Naive B cell (primary cell): ENCODE measurements at regions not wholly inside any gene's neighbourhood (a gene's known extent, or its start where the extent isn't known, plus 50 kb on each side); places are given as distances from the start of the nearest gene placed in this dataset.
"Not testable (repeated sequence)": the region's sequence is repeated elsewhere in the genome, so short reads cannot be mapped to it uniquely, and the experiment has no call there.

ENCODE experiments used
- ATAC-seq, 2 donors: fragments of 150-1000 bp; cut with Tn5 transposase; 2 replicates each; pipeline ENCODE4 v1.10.0; 2021; ENCODE audit warnings: low read depth in 2 of 2, mild to moderate bottlenecking in 2 of 2, moderate library complexity in 2 of 2
- DNase-seq: peaks from one replicate; pipeline ENCODE4 v3.0.0; 2022
- H3K27ac Mint-ChIP-seq, 6 donors: one replicate each; pipeline ENCODE4 v1.8.0; 2020 to 2022; ENCODE audit warnings: mild to moderate bottlenecking in 6 of 6, mixed read lengths in 6 of 6, moderate library complexity in 5 of 6, inconsistent platforms in 2 of 6
- H3K27me3 Mint-ChIP-seq, 3 donors: one replicate each; pipeline ENCODE4 v1.8.0; 2021 to 2022; ENCODE audit warnings: mixed read lengths in 3 of 3, mild to moderate bottlenecking in 1 of 3
- H3K36me3 Mint-ChIP-seq, 2 donors: one replicate each; pipeline ENCODE4 v1.8.0; 2020 to 2022; ENCODE audit warnings: mixed read lengths in 2 of 2, inconsistent platforms in 1 of 2, mild to moderate bottlenecking in 1 of 2
- H3K4me1 Mint-ChIP-seq, 3 donors: one replicate each; pipeline ENCODE4 v1.8.0; 2020 to 2022; ENCODE audit warnings: mixed read lengths in 3 of 3, inconsistent platforms in 1 of 3, mild to moderate bottlenecking in 1 of 3, moderate library complexity in 1 of 3
- H3K4me3 Mint-ChIP-seq, 8 donors: one replicate each; pipeline ENCODE4 v1.8.0; 2020 to 2022; ENCODE audit warnings: mild to moderate bottlenecking in 8 of 8, mixed read lengths in 8 of 8, moderate library complexity in 8 of 8, inconsistent platforms in 2 of 8
- H3K9me3 Mint-ChIP-seq, 7 donors: one replicate each; pipeline ENCODE4 v1.8.0; 2020 to 2022; ENCODE audit warnings: mixed read lengths in 7 of 7, mild to moderate bottlenecking in 5 of 7, inconsistent platforms in 2 of 7, moderate library complexity in 1 of 7

- Mint-ChIP-seq H3K4me3 (no peak overlapping the region), H3K9me3 (peaks cover 2 to 36% (median 14%) of the 10 kb centered on the region in 7 donors), H3K36me3 (no peaks in the 10 kb centered on the region), H3K27me3 (no peaks in the 10 kb centered on the region), H3K27ac (no peak overlapping the region), H3K4me1 (no peaks in the 10 kb centered on the region)
- DNase-seq (no peak), ATAC-seq (no peak)
Measured at GRCh38 chr4:158356301-158356700, 146.0 kb downstream of the TMEM144 start.

GRCh38 chr4:158367932-158368441 lies 153.7 kb upstream of the RXFP1 start:
- H3K27ac Mint-ChIP-seq, H3K4me3 Mint-ChIP-seq, DNase-seq, ATAC-seq, H3K36me3 Mint-ChIP-seq, H3K27me3 Mint-ChIP-seq, H3K4me1 Mint-ChIP-seq: not testable (repeated sequence)
- peaks cover 9 to 24% (median 19%) of the 10 kb centered on the region in 7 donors for H3K9me3 Mint-ChIP-seq

- H3K4me3 Mint-ChIP-seq, result no peak overlapping the region
- peaks cover 0 to 9% (median 0%) of the 10 kb centered on the region in 3 donors for H3K27me3 Mint-ChIP-seq
- H3K4me1 Mint-ChIP-seq, result no peaks in the 10 kb centered on the region
- no peak overlapping the region for H3K27ac Mint-ChIP-seq
- DNase-seq (no peak), ATAC-seq (no peak)
- H3K36me3 Mint-ChIP-seq, result no peaks in the 10 kb centered on the region
- peaks cover 0 to 10% (median 5%) of the 10 kb centered on the region in 7 donors for H3K9me3 Mint-ChIP-seq
Measured at GRCh38 chr4:158371158-158371557, 150.5 kb upstream of the RXFP1 start.

GRCh38 chr4:158374318-158374717 lies 147.4 kb upstream of the RXFP1 start:
- no peak overlapping the region for H3K27ac Mint-ChIP-seq
- ATAC-seq (no peak), DNase-seq (no peak)
- H3K4me3 Mint-ChIP-seq, result no peak overlapping the region
- H3K27me3 Mint-ChIP-seq, result peaks cover 0 to 9% (median 0%) of the 10 kb centered on the region in 3 donors
- no peaks in the 10 kb centered on the region for H3K4me1 Mint-ChIP-seq
- no peaks in the 10 kb centered on the region for H3K36me3 Mint-ChIP-seq
- peaks cover 0 to 4% (median 2%) of the 10 kb centered on the region in 7 donors for H3K9me3 Mint-ChIP-seq

- Mint-ChIP-seq H3K36me3 (no peaks in the 10 kb centered on the region), H3K27ac (no peak overlapping the region), H3K9me3 (peaks cover 0 to 10% (median 0%) of the 10 kb centered on the region in 7 donors), H3K4me3 (no peak overlapping the region), H3K27me3 (peaks cover 0 to 4% (median 0%) of the 10 kb centered on the region in 3 donors), H3K4me1 (no peaks in the 10 kb centered on the region)
- no peak for ATAC-seq
- no peak for DNase-seq
Measured at GRCh38 chr4:158376106-158376840, 145.4 kb upstream of the RXFP1 start.

- no peaks in the 10 kb centered on the region for H3K4me1 Mint-ChIP-seq
- no peak overlapping the region for H3K27ac Mint-ChIP-seq
- peaks cover 0 to 7% (median 0%) of the 10 kb centered on the region in 7 donors for H3K9me3 Mint-ChIP-seq
- H3K27me3 Mint-ChIP-seq, result no peaks in the 10 kb centered on the region
- no peaks in the 10 kb centered on the region for H3K36me3 Mint-ChIP-seq
- ATAC-seq, result no peak
- H3K4me3 Mint-ChIP-seq, result no peak overlapping the region
- no peak for DNase-seq
Measured at GRCh38 chr4:158384414-158384813, 137.3 kb upstream of the RXFP1 start.

GRCh38 chr4:158395343-158395742 lies 126.3 kb upstream of the RXFP1 start:
- no peaks in the 10 kb centered on the region for H3K36me3 Mint-ChIP-seq
- DNase-seq (no peak), ATAC-seq (no peak)
- no peak overlapping the region for H3K27ac Mint-ChIP-seq
- H3K9me3 Mint-ChIP-seq, result peaks cover 0 to 16% (median 0%) of the 10 kb centered on the region in 7 donors
- no peaks in the 10 kb centered on the region for H3K27me3 Mint-ChIP-seq
- H3K4me1 Mint-ChIP-seq, result no peaks in the 10 kb centered on the region
- H3K4me3 Mint-ChIP-seq, result no peak overlapping the region

GRCh38 chr4:158395889-158396288 lies 125.8 kb upstream of the RXFP1 start:
- ATAC-seq (no peak), DNase-seq (no peak)
- H3K4me1 Mint-ChIP-seq, result no peaks in the 10 kb centered on the region
- H3K27me3 Mint-ChIP-seq, result no peaks in the 10 kb centered on the region
- H3K4me3 Mint-ChIP-seq, result no peak overlapping the region
- H3K36me3 Mint-ChIP-seq, result no peaks in the 10 kb centered on the region
- H3K27ac Mint-ChIP-seq, result no peak overlapping the region
- peaks cover 0 to 10% (median 0%) of the 10 kb centered on the region in 7 donors for H3K9me3 Mint-ChIP-seq

GRCh38 chr4:158397781-158398180 lies 123.9 kb upstream of the RXFP1 start:
- H3K4me3 Mint-ChIP-seq, result no peak overlapping the region
- peaks cover 0 to 7% (median 0%) of the 10 kb centered on the region in 7 donors for H3K9me3 Mint-ChIP-seq
- no peak overlapping the region for H3K27ac Mint-ChIP-seq
- no peak for DNase-seq
- H3K27me3 Mint-ChIP-seq, result no peaks in the 10 kb centered on the region
- no peaks in the 10 kb centered on the region for H3K4me1 Mint-ChIP-seq
- no peak for ATAC-seq
- no peaks in the 10 kb centered on the region for H3K36me3 Mint-ChIP-seq

GRCh38 chr4:158407961-158408360 lies 113.7 kb upstream of the RXFP1 start:
- H3K4me1 Mint-ChIP-seq, H3K27me3 Mint-ChIP-seq, H3K36me3 Mint-ChIP-seq, DNase-seq, H3K4me3 Mint-ChIP-seq, H3K27ac Mint-ChIP-seq, ATAC-seq: not testable (repeated sequence)
- H3K9me3 Mint-ChIP-seq, result peaks cover 0 to 11% (median 2%) of the 10 kb centered on the region in 7 donors

- H3K27me3 Mint-ChIP-seq, result no peaks in the 10 kb centered on the region
- no peaks in the 10 kb centered on the region for H3K36me3 Mint-ChIP-seq
- H3K4me1 Mint-ChIP-seq, result no peaks in the 10 kb centered on the region
- H3K9me3 Mint-ChIP-seq, result peaks cover 0 to 12% (median 3%) of the 10 kb centered on the region in 7 donors
- peak overlapping the region in 1 of 6 donors; percentile 27 for H3K27ac Mint-ChIP-seq
- no peak overlapping the region for H3K4me3 Mint-ChIP-seq
- DNase-seq (no peak), ATAC-seq (no peak)
Measured at GRCh38 chr4:158410272-158410671, 111.4 kb upstream of the RXFP1 start.

GRCh38 chr4:158411269-158411668 lies 110.4 kb upstream of the RXFP1 start:
- no peaks in the 10 kb centered on the region for H3K36me3 Mint-ChIP-seq
- H3K9me3 Mint-ChIP-seq, result peaks cover 0 to 18% (median 5%) of the 10 kb centered on the region in 7 donors
- H3K27ac Mint-ChIP-seq, result no peak overlapping the region
- H3K4me1 Mint-ChIP-seq, result no peaks in the 10 kb centered on the region
- no peak overlapping the region for H3K4me3 Mint-ChIP-seq
- ATAC-seq (no peak), DNase-seq (no peak)
- no peaks in the 10 kb centered on the region for H3K27me3 Mint-ChIP-seq

GRCh38 chr4:158418679-158419078 lies 103.0 kb upstream of the RXFP1 start:
- H3K27ac Mint-ChIP-seq, H3K4me3 Mint-ChIP-seq: not testable (repeated sequence)

GRCh38 chr4:158420782-158421181 lies 100.9 kb upstream of the RXFP1 start:
- ATAC-seq, result no peak

More at GRCh38 chr4:158418679-158419078, 103.0 kb upstream of the RXFP1 start:
- H3K36me3 Mint-ChIP-seq, H3K4me1 Mint-ChIP-seq, ATAC-seq, H3K27me3 Mint-ChIP-seq, DNase-seq: not testable (repeated sequence)
- peaks cover 0 to 16% (median 5%) of the 10 kb centered on the region in 7 donors for H3K9me3 Mint-ChIP-seq

More at GRCh38 chr4:158420782-158421181, 100.9 kb upstream of the RXFP1 start:
- Mint-ChIP-seq H3K27ac (no peak overlapping the region), H3K4me3 (no peak overlapping the region), H3K4me1 (no peaks in the 10 kb centered on the region), H3K36me3 (no peaks in the 10 kb centered on the region), H3K9me3 (peaks cover 0 to 9% (median 3%) of the 10 kb centered on the region in 7 donors), H3K27me3 (peaks cover 0 to 12% (median 0%) of the 10 kb centered on the region in 3 donors)
- DNase-seq, result no peak
